H9 (cell line): ENCODE measurements at regions not wholly inside any gene's neighbourhood (a gene's known extent, or its start where the extent isn't known, plus 50 kb on each side); places are given as distances from the start of the nearest gene placed in this dataset.

Experiments used
- DNase-seq: peaks from one replicate; pipeline ENCODE4 v3.0.0-alpha.2; 2017
- H2AFZ ChIP-seq: one replicate; pipeline ENCODE4 v1.6.1; 2013; ENCODE audit warnings: mild to moderate bottlenecking, low read length, control low read depth, moderate library complexity
- H2AK5ac ChIP-seq: 2 replicates; pipeline ENCODE4 v1.6.1; 2013; ENCODE audit warnings: low read length, control low read depth, mixed read lengths; ENCODE audit not compliant: insufficient read length
- H2BK120ac ChIP-seq: one replicate; pipeline ENCODE4 v1.6.1; 2013; ENCODE audit warnings: low read depth, mild to moderate bottlenecking, low read length, control low read depth, inconsistent platforms; ENCODE audit not compliant: poor library complexity, severe bottlenecking
- H2BK12ac ChIP-seq: 2 replicates; pipeline ENCODE4 v1.6.1; 2013; ENCODE audit warnings: low read length, control low read depth, mixed read lengths, low read depth; ENCODE audit not compliant: insufficient read length
- H2BK15ac ChIP-seq: 2 replicates; pipeline ENCODE4 v1.6.1; 2013; ENCODE audit warnings: low read depth, low read length, control low read depth
- H2BK20ac ChIP-seq: one replicate; pipeline ENCODE4 v1.6.1; 2013; ENCODE audit warnings: low read depth, mild to moderate bottlenecking, low read length, control low read depth, inconsistent platforms; ENCODE audit not compliant: poor library complexity, severe bottlenecking
- H2BK5ac ChIP-seq: 2 replicates; pipeline ENCODE4 v1.6.1; 2013; ENCODE audit warnings: low read length, control low read depth, mixed read lengths; ENCODE audit not compliant: insufficient read length
- H3K14ac ChIP-seq: 2 replicates; pipeline ENCODE4 v1.6.1; 2013; ENCODE audit warnings: low read length, control low read depth; ENCODE audit not compliant: insufficient read depth
- H3K18ac ChIP-seq: 2 replicates; pipeline ENCODE4 v1.6.1; 2013; ENCODE audit warnings: low read depth, mild to moderate bottlenecking, mixed read lengths, low read length, control low read depth; ENCODE audit not compliant: insufficient read length
- H3K23ac ChIP-seq: 2 replicates; pipeline ENCODE4 v1.6.1; 2013; ENCODE audit warnings: low read length, control low read depth, mixed read lengths, low read depth; ENCODE audit not compliant: insufficient read length
- H3K23me2 ChIP-seq: 2 replicates; pipeline ENCODE4 v1.6.1; 2013; ENCODE audit warnings: low read depth, mild to moderate bottlenecking, mixed read lengths, low read length, control low read depth; ENCODE audit not compliant: insufficient read length, poor library complexity, severe bottlenecking
- H3K27ac ChIP-seq: 2 replicates; pipeline ENCODE4 v1.5.1; 2013; ENCODE audit warnings: low read length, control low read depth, mixed read lengths, low read depth; ENCODE audit not compliant: insufficient read length
- H3K27me3 ChIP-seq: 2 replicates; pipeline ENCODE4 v1.6.1; 2013; ENCODE audit warnings: low read length, control low read depth, inconsistent platforms; ENCODE audit not compliant: insufficient read depth
- H3K4ac ChIP-seq: 2 replicates; pipeline ENCODE4 v1.6.1; 2013; ENCODE audit warnings: low read depth, mild to moderate bottlenecking, control low read depth, inconsistent platforms, low read length, moderate library complexity
- H3K4me1 ChIP-seq: 2 replicates; pipeline ENCODE4 v1.6.1; 2013; ENCODE audit warnings: low read length, control low read depth, inconsistent platforms; ENCODE audit not compliant: insufficient read depth
- H3K4me2 ChIP-seq: 2 replicates; pipeline ENCODE4 v1.6.1; 2013; ENCODE audit warnings: low read length, control low read depth, mixed read lengths; ENCODE audit not compliant: insufficient read length, insufficient read depth
- H3K56ac ChIP-seq: 2 replicates; pipeline ENCODE4 v1.6.1; 2013; ENCODE audit warnings: low read depth, mild to moderate bottlenecking, mixed read lengths, low read length, control low read depth; ENCODE audit not compliant: insufficient read length
- H3K79me1 ChIP-seq: 2 replicates; pipeline ENCODE4 v1.6.1; 2013; ENCODE audit warnings: low read depth, mild to moderate bottlenecking, moderate library complexity, low read length, control low read depth, inconsistent platforms; ENCODE audit not compliant: insufficient read depth, poor library complexity, severe bottlenecking
- H3K79me2 ChIP-seq: 2 replicates; pipeline ENCODE4 v1.6.1; 2013; ENCODE audit warnings: low read length, control low read depth, inconsistent platforms; ENCODE audit not compliant: insufficient read depth
- H3K9ac ChIP-seq: 2 replicates; pipeline ENCODE4 v1.6.1; 2013; ENCODE audit warnings: low read length, control low read depth, mixed read lengths; ENCODE audit not compliant: insufficient read length; ENCODE audit errors: extremely low read depth
- H3K9me3 ChIP-seq: one replicate; pipeline ENCODE4 v1.6.1; 2013; ENCODE audit warnings: low read depth, low read length, inconsistent platforms; ENCODE audit not compliant: control insufficient read depth
- H3T11ph ChIP-seq: one replicate; pipeline ENCODE4 v1.6.1; 2013; ENCODE audit warnings: mild to moderate bottlenecking, low read length, control low read depth, inconsistent platforms
- H4K20me1 ChIP-seq: one replicate; pipeline ENCODE4 v1.6.1; 2013; ENCODE audit not compliant: control insufficient read depth, insufficient read length, insufficient read depth
- H4K5ac ChIP-seq: 2 replicates; pipeline ENCODE4 v1.6.1; 2013; ENCODE audit warnings: low read depth, mild to moderate bottlenecking, mixed read lengths, low read length, control low read depth; ENCODE audit not compliant: insufficient read length
- H4K8ac ChIP-seq: replicated peaks from 2 replicates; pipeline ENCODE4 v1.6.1; 2013; ENCODE audit warnings: low read length, control low read depth, mixed read lengths, low read depth; ENCODE audit not compliant: insufficient read length
- H4K91ac ChIP-seq: 2 replicates; pipeline ENCODE4 v1.6.1; 2013; ENCODE audit warnings: low read depth, mild to moderate bottlenecking, moderate library complexity, mixed read lengths, low read length, control low read depth; ENCODE audit not compliant: insufficient read length
- H3K27ac Mint-ChIP-seq, 3 experiments: 2 replicates in 2 of 3; 3 replicates in 1 of 3; pipeline ENCODE4 v1.8.0; 2020 to 2021; ENCODE audit warnings: mixed read lengths in 3 of 3, mild to moderate bottlenecking in 1 of 3, moderate library complexity in 1 of 3
- H3K27me3 Mint-ChIP-seq: 2 replicates; pipeline ENCODE4 v1.8.0; 2021; ENCODE audit warnings: low read depth, mild to moderate bottlenecking, moderate library complexity, mixed read lengths
- H3K36me3 Mint-ChIP-seq, 3 experiments: 2 replicates in 2 of 3; 3 replicates in 1 of 3; pipeline ENCODE4 v1.8.0; 2020 to 2021; ENCODE audit warnings: low read depth in 3 of 3, mixed read lengths in 3 of 3; ENCODE audit not compliant: insufficient read depth in 1 of 3
- H3K4me1 Mint-ChIP-seq, 2 experiments: 2 replicates each; pipeline ENCODE4 v1.8.0; 2020; ENCODE audit warnings: mixed read lengths in 2 of 2
- H3K4me3 Mint-ChIP-seq, 2 experiments: 2 replicates in 1 of 2; 3 replicates in 1 of 2; pipeline ENCODE4 v1.8.0; 2020 to 2021; ENCODE audit warnings: mild to moderate bottlenecking in 2 of 2, mixed read lengths in 2 of 2, moderate library complexity in 1 of 2
- H3K9me3 Mint-ChIP-seq, 2 experiments: 2 replicates in 1 of 2; 3 replicates in 1 of 2; pipeline ENCODE4 v1.8.0; 2020; ENCODE audit warnings: mild to moderate bottlenecking in 2 of 2, mixed read lengths in 2 of 2, moderate library complexity in 1 of 2
- WGBS: extraction: QIAGEN DNeasy Blood & Tissue Kit; methylation state at CpG from one replicate; pipeline ENCODE4 v1.1.7; 2013; ENCODE audit warnings: missing lambda C conversion rate, low lambda C conversion rate, mixed read lengths; ENCODE audit not compliant: insufficient read length; ENCODE audit errors: extremely low coverage; 5-methylcytosine and 5-hydroxymethylcytosine counted together
- TF ChIP-seq, protein P1 (sequence below): fragments of 200-600 bp; sonication (generic); conservative IDR thresholded peaks from 3 replicates; pipeline ENCODE4 v1.8.0; 2021; ENCODE audit warnings: antibody characterized with exemption, mild to moderate bottlenecking

GRCh38 chr4:81601358-81601694 is 129.6 kb upstream of the RASGEF1B start:
- Histone ChIP-seq H2BK15ac (no peak overlapping the region), H3K79me2 (no peaks in the 10 kb centered on the region), H3K27me3 (no peaks in the 10 kb centered on the region), H3K18ac (no peak overlapping the region), H3K14ac (no peak overlapping the region), H3K9me3 (no peaks in the 10 kb centered on the region), H3K56ac (no peak overlapping the region), H4K8ac (no peak overlapping the region), H3K4me2 (no peak overlapping the region), H2BK120ac (no peak overlapping the region), H4K20me1 (no peaks in the 10 kb centered on the region), H2BK20ac (no peak overlapping the region), H2AK5ac (no peak overlapping the region), H3T11ph (no peak overlapping the region), H2BK12ac (no peak overlapping the region), H3K23me2 (no peaks in the 10 kb centered on the region), H2BK5ac (no peak overlapping the region), H3K79me1 (no peaks in the 10 kb centered on the region), H3K4ac (no peak overlapping the region), H3K9ac (no peak overlapping the region), H2AFZ (no peak overlapping the region), H4K5ac (no peak overlapping the region), H3K4me1 (peaks cover 2% of the 10 kb centered on the region; the same call in 1 of the 2 replicates), H3K27ac (no peak overlapping the region), H4K91ac (no peak overlapping the region), H3K23ac (no peak overlapping the region)
- H3K27ac Mint-ChIP-seq, result no peak overlapping the region
- no peaks in the 10 kb centered on the region; a peak in 1 of 7 replicates for H3K36me3 Mint-ChIP-seq
- DNase-seq, result no peak
- H3K9me3 Mint-ChIP-seq, result no peaks in the 10 kb centered on the region
- no peaks in the 10 kb centered on the region for H3K27me3 Mint-ChIP-seq
- WGBS, result no CpG with 5 or more reads among the region's 1 CpG
- TF ChIP-seq, protein P1, sequence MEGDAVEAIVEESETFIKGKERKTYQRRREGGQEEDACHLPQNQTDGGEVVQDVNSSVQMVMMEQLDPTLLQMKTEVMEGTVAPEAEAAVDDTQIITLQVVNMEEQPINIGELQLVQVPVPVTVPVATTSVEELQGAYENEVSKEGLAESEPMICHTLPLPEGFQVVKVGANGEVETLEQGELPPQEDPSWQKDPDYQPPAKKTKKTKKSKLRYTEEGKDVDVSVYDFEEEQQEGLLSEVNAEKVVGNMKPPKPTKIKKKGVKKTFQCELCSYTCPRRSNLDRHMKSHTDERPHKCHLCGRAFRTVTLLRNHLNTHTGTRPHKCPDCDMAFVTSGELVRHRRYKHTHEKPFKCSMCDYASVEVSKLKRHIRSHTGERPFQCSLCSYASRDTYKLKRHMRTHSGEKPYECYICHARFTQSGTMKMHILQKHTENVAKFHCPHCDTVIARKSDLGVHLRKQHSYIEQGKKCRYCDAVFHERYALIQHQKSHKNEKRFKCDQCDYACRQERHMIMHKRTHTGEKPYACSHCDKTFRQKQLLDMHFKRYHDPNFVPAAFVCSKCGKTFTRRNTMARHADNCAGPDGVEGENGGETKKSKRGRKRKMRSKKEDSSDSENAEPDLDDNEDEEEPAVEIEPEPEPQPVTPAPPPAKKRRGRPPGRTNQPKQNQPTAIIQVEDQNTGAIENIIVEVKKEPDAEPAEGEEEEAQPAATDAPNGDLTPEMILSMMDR, result no peak
- H3K4me1 Mint-ChIP-seq, result peaks cover 15 to 21% of the 10 kb centered on the region in 2 experiments
- no peak overlapping the region for H3K4me3 Mint-ChIP-seq
